ENCODE measurements at regions not wholly inside any gene's neighbourhood (a gene's known extent, or its start where the extent isn't known, plus 50 kb on each side); places are given as distances from the start of the nearest gene placed in this dataset.

DNA sequence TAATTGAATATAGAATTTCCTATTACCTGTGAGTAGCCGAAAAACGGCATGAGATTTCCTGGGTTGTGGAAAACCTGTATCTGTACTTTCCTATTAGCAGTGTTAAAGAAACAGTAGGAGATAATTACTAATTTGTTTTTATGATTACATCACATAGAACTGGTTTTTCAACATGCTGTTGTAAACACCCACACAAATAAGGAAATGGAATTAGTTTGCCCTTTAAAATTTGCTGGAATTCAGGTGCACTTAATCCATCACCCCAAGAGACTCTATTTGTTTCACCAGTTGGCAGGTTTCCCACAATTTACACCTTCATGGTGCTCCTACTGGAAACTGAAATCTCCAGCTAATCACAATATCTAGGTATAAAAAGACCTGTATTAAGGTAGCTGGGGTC, 274.1 kb upstream of the SLC8A1 start:
- peaks cover 4% of the 10 kb centered on the region for H3K27me3 Mint-ChIP-seq (ENCODE audit: unreplicated experiment)
- H3K4me1 Mint-ChIP-seq (ENCODE audit: unreplicated experiment), result no peaks in the 10 kb centered on the region
- DNase-seq (ENCODE audit: extremely low spot score, unreplicated experiment), result no peak
- no peaks in the 10 kb centered on the region for H3K36me3 Mint-ChIP-seq (ENCODE audit: unreplicated experiment)
- H3K4me3 Mint-ChIP-seq (ENCODE audit: unreplicated experiment), result no peak overlapping the region
- no peak overlapping the region for H3K27ac Mint-ChIP-seq (ENCODE audit: unreplicated experiment)
- no peaks in the 10 kb centered on the region for H3K9me3 Mint-ChIP-seq (ENCODE audit: unreplicated experiment)
- TF ChIP-seq CTCF (IDR thresholded peaks at IDR 0.05), result no peak

GRCh38 chr2:40734797-40735196, 282.9 kb upstream of the SLC8A1 start:
- Mint-ChIP-seq H3K4me1 (ENCODE audit: unreplicated experiment) (peaks cover 6% of the 10 kb centered on the region), H3K36me3 (ENCODE audit: unreplicated experiment) (no peaks in the 10 kb centered on the region), H3K4me3 (ENCODE audit: unreplicated experiment) (no peak overlapping the region), H3K27ac (ENCODE audit: unreplicated experiment) (no peak overlapping the region), H3K27me3 (ENCODE audit: unreplicated experiment) (peaks cover 3% of the 10 kb centered on the region), H3K9me3 (ENCODE audit: unreplicated experiment) (no peaks in the 10 kb centered on the region)
- DNase-seq (ENCODE audit: extremely low spot score, unreplicated experiment), result no peak
- TF ChIP-seq CTCF (IDR thresholded peaks at IDR 0.05), result no peak

GRCh38 chr2:40737180-40737579, 285.3 kb upstream of the SLC8A1 start:
- Mint-ChIP-seq H3K36me3 (ENCODE audit: unreplicated experiment) (no peaks in the 10 kb centered on the region), H3K9me3 (ENCODE audit: unreplicated experiment) (no peaks in the 10 kb centered on the region), H3K27ac (ENCODE audit: unreplicated experiment) (no peak overlapping the region), H3K27me3 (ENCODE audit: unreplicated experiment) (peaks cover 7% of the 10 kb centered on the region), H3K4me1 (ENCODE audit: unreplicated experiment) (peaks cover 6% of the 10 kb centered on the region), H3K4me3 (ENCODE audit: unreplicated experiment) (no peak overlapping the region)
- DNase-seq (ENCODE audit: extremely low spot score, unreplicated experiment), result no peak
- no peak for TF ChIP-seq CTCF (IDR thresholded peaks at IDR 0.05)

DNA sequence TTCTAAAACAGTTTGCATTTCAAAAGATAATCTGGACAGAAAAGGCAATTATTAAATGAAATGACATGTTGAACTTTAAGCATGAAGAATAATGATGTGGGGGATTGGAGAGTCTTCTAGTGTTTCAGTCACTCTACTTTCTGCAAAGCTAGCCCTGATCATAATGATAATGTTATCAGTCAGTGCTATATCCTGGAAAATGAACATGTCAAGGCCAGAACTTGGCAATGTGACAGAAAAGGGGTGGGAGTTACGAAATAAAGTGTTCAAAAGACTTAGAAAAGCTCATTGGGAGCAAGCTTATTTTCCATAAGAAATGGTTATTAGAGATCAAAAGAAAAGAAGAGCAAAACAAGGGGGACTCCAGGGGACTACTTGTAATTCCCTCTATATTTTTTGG, 288.5 kb upstream of the SLC8A1 start:
- Mint-ChIP-seq H3K9me3 (ENCODE audit: unreplicated experiment) (no peaks in the 10 kb centered on the region), H3K27ac (ENCODE audit: unreplicated experiment) (no peak overlapping the region), H3K4me3 (ENCODE audit: unreplicated experiment) (no peak overlapping the region), H3K4me1 (ENCODE audit: unreplicated experiment) (peaks cover under 1% of the 10 kb centered on the region), H3K36me3 (ENCODE audit: unreplicated experiment) (no peaks in the 10 kb centered on the region), H3K27me3 (ENCODE audit: unreplicated experiment) (peaks cover 10% of the 10 kb centered on the region)
- DNase-seq (ENCODE audit: extremely low spot score, unreplicated experiment), result no peak
- no peak for TF ChIP-seq CTCF (IDR thresholded peaks at IDR 0.05)

- Mint-ChIP-seq H3K27me3 (ENCODE audit: unreplicated experiment) (peaks cover 11% of the 10 kb centered on the region), H3K4me3 (ENCODE audit: unreplicated experiment) (no peak overlapping the region), H3K4me1 (ENCODE audit: unreplicated experiment) (no peaks in the 10 kb centered on the region), H3K36me3 (ENCODE audit: unreplicated experiment) (no peaks in the 10 kb centered on the region), H3K9me3 (ENCODE audit: unreplicated experiment) (no peaks in the 10 kb centered on the region), H3K27ac (ENCODE audit: unreplicated experiment) (no peak overlapping the region)
- no peak for TF ChIP-seq CTCF (IDR thresholded peaks at IDR 0.05)
- DNase-seq (ENCODE audit: extremely low spot score, unreplicated experiment), result no peak
These were observed 289.6 kb upstream of the SLC8A1 start for GRCh38 chr2:40741532-40741931.
